ENCODE measurements at regions not wholly inside any gene's neighbourhood (a gene's known extent, or its start where the extent isn't known, plus 50 kb on each side); places are given as distances from the start of the nearest gene placed in this dataset.
"Not testable (repeated sequence)": the region's sequence is repeated elsewhere in the genome, so short reads cannot be mapped to it uniquely, and the experiment has no call there.

GRCh38 chr6:134784336-134784735, 165.6 kb downstream of the ALDH8A1 start:
- no peak for DNase-seq

DNA sequence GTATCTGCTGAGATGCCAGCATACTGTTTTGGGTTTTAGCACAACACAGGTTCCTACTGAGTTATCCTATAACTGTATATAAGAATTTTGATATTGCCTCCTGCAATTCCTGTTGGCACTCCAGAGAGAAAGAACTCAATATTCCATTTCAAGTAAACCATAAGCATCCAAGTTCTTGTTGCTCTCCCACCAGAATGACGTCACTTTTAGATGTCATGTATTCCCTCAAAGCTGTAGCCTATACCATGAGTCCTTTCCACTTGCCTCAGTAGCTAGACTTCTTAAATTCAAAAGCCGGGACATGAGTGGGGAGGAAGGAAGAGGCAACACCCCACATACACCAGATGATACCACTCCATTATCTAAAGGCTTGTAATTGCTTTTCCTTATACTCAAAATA, 171.5 kb downstream of the ALDH8A1 start:
- no peak for DNase-seq

GRCh38 chr6:134774201-134774638, 175.7 kb downstream of the ALDH8A1 start:
- no peak for DNase-seq

- no peak for DNase-seq
Measured at GRCh38 chr6:134772671-134773360, 177.1 kb downstream of the ALDH8A1 start.

GRCh38 chr6:134768931-134769330, 181.0 kb downstream of the ALDH8A1 start:
- DNase-seq = no peak

GRCh38 chr6:134766497-134766896, 183.4 kb downstream of the ALDH8A1 start:
- no peak for DNase-seq

DNA sequence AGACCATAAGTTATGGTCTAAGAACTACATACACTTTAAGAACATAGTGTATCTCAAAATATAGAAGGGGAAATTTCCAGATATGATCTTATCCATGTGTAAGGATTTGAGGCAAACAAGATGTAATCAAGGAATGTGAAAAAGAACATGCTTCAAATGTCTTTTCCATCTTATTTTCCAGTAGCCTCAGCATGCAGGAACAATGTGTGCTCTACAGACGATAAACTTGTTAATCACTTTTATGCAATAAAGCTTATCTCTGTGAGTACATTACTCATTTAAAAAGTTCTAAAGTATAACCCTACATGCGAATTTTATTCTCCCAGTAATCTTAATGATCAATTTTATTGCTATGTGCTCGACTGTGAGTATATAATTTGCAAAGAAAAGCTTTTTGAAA, 185.2 kb downstream of the ALDH8A1 start:
- no peak for DNase-seq

- DNase-seq = not testable (repeated sequence)
Measured at GRCh38 chr6:134763575-134763974, 186.3 kb downstream of the ALDH8A1 start.

GRCh38 chr6:134758621-134759020, 191.3 kb downstream of the ALDH8A1 start:
- DNase-seq = no peak

DNA sequence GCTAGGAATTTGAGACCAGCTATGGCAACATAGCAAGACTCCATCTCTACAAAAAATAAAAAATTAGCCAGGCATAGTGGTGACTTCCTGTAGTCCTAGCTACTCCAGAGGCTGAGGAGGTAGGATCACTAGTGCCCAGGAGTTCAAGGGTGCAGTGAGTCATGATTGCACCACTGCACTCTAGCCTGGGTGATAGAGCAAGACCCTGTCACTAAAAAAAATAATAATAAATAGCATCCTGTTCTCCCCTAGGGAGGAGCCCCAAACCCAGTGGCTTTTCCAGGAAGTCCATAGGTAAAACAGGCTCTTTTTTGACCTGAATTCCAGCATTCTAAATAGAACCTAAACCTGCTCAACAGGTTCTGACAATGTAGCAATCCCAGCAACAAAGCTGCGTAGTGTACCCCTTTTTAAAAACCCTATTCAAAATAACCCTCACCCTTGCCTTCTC, 192.0 kb downstream of the ALDH8A1 start:
- DNase-seq = no peak

DNA sequence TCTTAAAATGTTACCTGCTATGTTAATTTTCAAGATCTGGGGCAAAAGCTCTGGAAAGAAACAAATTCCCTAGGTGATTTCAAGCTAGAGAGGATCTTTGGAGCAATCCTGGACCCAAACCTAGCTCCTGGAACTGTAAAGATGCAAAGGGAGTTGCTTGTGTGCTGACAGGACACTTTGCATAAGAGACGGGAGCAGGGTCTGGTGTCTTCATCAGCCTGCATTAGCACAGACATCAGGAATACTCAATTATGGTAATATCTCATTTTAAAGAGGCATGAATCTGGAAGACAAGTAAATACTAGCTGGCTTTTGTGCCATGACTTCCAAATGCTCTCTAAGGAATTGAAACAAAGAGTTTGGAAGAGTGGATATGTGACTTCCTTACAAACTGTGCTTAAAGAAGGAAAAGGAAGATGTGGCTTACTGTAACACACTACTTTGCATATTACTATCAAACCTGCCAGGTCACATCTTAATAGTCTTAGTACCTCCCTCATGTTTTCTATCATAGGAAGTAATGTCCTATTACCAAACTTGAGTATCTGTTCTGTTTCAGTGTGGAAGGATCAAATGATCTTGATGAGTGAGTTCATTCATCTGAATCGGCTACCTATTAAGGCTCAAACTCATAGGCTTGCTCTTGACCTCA, 193.4 kb downstream of the ALDH8A1 start:
- no peak for DNase-seq

DNA sequence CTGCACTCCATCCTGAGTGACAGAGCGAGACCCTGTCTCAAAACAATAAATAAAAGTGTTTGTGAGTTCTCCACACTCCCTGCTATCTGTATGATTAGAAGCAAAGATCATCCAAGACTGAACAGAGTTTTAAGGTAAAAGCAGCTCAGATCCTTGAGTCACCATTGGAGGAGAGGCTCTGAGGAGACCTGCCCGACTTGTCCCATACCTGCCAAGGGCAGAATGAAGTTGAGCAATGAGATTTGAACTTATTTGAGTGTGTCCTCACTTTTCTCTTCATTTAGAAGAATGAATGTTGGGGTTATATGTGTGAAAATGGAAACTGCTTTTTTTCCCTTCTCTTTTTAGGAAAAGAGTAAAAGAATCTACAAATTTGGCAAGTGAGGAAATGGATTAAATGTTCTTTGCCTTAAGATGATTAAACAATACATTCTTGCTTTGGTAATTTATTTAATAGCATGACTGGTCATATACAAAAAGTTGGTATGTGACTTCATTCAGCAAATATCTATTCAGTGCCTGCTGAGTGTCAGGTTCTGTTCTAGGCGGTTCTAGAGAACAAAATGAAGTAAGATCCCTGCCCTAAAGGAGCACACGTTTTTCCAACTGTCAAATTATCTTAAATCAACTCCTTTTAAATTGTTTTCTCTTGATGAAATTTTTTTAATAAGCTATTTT, 195.7 kb downstream of the ALDH8A1 start:
- DNase-seq = no peak

DNA sequence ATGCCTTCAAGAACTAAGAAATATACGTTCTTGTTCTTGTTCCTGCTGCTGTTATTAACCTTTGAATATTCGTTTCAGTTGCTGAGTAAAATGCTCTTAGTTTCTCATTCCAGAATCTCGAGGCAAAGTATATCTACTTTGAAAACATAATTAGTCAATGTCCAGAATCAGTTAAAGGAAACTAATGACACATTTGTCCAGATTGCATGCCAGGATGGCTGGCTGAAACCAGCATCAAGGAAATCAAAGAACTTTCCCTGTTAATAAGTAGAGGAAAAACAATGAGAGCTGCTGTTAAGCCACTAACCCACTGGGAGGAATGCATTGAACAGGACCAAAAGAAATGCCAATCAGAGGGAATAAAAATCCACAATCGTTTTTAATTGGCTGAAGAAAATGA, 196.9 kb downstream of the ALDH8A1 start:
- DNase-seq = no peak

GRCh38 chr6:134752445-134752844, 197.5 kb downstream of the ALDH8A1 start:
- no peak for DNase-seq

DNA sequence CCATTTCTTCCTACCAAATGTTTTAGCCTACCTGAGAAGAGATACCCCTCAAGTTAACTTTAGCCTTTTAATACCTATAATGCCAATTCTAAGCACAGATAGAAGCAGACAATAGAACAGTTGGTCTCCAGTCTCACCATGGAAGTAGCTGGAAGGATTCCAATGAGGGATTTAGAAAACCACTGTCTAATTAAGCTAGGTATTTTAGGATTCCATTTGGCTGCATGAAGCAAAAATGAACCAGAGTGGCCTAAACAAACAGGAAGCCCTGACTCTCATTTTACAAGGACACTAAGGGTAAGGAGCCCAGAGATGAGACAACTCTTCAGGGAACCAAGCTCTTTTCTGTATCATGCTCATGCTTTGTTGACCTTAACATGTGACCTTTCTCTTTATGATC, 199.2 kb downstream of the ALDH8A1 start:
- no peak for DNase-seq

DNA sequence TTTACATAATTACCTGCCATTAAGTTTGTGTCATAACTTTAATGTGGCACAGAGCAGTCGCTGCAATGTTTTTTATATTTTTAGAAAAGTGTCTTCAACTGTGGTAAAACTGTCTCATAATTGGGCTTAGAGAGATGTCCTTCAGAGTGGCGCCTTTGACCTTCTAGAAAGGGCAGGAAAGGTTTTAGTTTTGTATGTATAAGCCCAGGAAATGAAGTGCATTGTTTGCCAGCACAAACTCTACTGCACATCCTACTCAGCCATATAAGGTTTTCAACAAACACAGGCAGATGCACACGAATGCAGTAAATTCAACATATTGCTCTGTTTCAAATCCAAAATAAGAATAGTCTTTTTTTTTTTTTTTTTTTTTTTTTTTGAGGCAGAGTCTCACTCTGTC, 201.4 kb downstream of the ALDH8A1 start:
- no peak for DNase-seq

- not testable (repeated sequence) for DNase-seq
Measured at GRCh38 chr6:134747197-134747596, 202.7 kb downstream of the ALDH8A1 start.

GRCh38 chr6:134746140-134746539, 203.8 kb downstream of the ALDH8A1 start:
- DNase-seq = no peak

DNA sequence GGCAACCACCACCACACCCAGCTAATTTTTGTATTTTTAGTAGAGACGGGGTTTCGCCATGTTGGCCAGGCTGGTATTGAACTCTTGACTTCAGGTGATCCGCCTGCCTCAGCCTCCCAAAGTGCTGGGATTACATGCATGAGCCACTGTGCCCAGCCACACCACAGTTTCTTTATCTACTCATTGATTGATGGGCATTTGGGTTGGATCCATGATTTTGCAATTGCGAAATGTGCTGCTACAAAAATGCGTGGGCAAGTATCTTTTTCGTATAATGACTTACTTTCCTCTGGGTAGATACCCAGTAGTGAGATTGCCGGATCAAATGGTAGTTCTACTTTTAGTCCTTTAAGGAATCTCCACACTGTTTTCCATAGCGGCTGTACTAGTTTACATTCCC, 204.7 kb downstream of the ALDH8A1 start:
- DNase-seq = not testable (repeated sequence)

DNA sequence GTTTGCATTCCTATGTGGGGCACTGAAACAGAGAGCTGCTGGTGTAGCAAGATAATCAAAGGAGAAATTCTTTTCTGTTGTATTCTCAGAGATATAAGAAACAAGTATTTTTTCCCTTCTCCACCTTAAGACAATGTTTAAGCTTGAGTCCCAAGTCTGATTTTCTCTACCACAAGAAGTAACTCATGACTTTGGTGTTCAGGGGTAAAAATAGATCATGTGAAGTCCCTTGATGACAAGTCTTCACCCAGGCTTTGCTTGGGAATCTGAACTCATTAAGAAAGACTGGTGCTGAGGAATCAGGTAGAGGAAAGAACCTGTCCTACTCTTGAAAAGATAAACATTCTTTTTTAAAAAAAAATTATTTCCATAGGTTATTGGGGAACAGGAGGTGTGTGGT, 205.6 kb downstream of the ALDH8A1 start:
- no peak for DNase-seq

- DNase-seq = no peak
Measured at GRCh38 chr6:134741200-134741536, 208.7 kb downstream of the ALDH8A1 start.

DNA sequence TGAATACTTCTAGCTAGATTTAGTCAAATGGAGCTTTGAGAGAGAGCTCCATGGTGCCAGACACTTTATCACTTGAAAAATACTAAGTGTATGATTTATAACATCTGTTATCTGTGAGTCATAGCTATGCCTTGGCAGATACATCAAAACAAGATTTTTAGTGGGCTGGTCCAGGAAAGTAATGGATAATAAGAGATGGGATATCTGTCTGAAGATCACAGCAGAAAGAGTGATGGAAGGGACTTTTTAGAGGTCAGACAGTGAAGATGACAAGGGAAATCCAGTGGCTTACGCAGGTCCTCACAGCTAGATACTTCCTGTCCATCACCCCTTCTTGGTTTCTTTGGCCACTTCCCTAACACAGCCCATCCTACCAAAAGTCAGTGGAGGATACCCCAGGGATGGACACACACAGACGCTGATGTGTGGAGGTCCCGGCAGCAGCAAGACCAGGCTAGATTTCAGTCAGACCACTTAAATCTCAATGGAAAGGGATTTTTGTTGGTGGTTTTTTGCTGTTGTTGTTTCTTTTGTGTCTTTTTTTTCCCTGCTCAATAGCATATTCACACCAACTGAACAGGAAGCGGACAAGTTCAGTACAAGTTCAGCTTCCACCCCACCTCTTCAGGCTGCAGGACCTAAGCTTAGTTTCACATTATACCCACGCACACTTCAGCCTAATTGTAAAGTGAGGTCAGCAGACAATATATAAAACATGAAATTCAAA, 209.3 kb downstream of the ALDH8A1 start:
- no peak for DNase-seq

DNA sequence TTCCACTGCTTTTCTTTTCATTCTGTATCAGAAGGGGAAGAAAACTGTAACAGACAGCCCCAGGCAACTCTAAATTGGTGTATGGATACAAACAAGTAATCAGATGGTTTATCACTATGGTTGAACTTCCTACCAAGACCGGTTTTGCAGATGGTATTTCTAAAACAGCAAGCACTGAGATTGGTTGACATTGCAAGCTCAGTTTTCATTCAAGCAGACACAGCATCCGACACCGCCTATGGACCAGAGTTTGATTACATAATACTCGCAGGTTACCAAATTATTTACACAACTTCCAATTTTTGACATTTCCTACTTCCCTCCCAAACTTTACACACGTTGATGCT, 209.9 kb downstream of the ALDH8A1 start:
- no peak for DNase-seq
